Cardiac septum (tissue), 1 donor: ENCODE measurements at regions not wholly inside any gene's neighbourhood (a gene's known extent, or its start where the extent isn't known, plus 50 kb on each side); places are given as distances from the start of the nearest gene placed in this dataset.

Experiments
- DNase-seq: peaks from one replicate; pipeline ENCODE4 v3.0.0-alpha.2; 2020; ENCODE audit warnings: low spot score
- intact Hi-C: fragments of 100-400 bp; cut with DNase I; formaldehyde crosslinking; loops from one replicate; pipeline ENCODE4 v1.14.0; 2022
- donor health status: DM: no; HTN: no; CAD: no.

- no peak for DNase-seq
- intact Hi-C loops = no loop called here
These were observed 472.8 kb upstream of the PRICKLE1 start for GRCh38 chr12:43062201-43062895.

- DNase-seq = no peak
- intact Hi-C loops = no loop called here
These were observed 471.2 kb upstream of the PRICKLE1 start for GRCh38 chr12:43060742-43061141.

GRCh38 chr12:43058616-43059015 is 469.1 kb upstream of the PRICKLE1 start:
- DNase-seq = no peak
- intact Hi-C loops = no loop called here

GRCh38 chr12:43057566-43057965 is 468.0 kb upstream of the PRICKLE1 start:
- intact Hi-C loops = no loop called here
- no peak for DNase-seq

GRCh38 chr12:43054085-43054484 is 464.5 kb upstream of the PRICKLE1 start:
- no peak for DNase-seq
- intact Hi-C loops = no loop called here

- intact Hi-C loops = no loop called here
- DNase-seq = no peak
These were observed 462.9 kb upstream of the PRICKLE1 start for GRCh38 chr12:43052441-43052840.

- DNase-seq = no peak
- intact Hi-C loops = no loop called here
These were observed 454.7 kb upstream of the PRICKLE1 start for GRCh38 chr12:43044241-43044640.

- no peak for DNase-seq
- intact Hi-C loops = no loop called here
These were observed 449.4 kb upstream of the PRICKLE1 start for GRCh38 chr12:43038991-43039390.

GRCh38 chr12:43029971-43030370 is 440.4 kb upstream of the PRICKLE1 start:
- DNase-seq = no peak
- intact Hi-C loops = no loop called here

GRCh38 chr12:43028826-43029225 is 439.3 kb upstream of the PRICKLE1 start:
- intact Hi-C loops = no loop called here
- DNase-seq = no peak

GRCh38 chr12:43022838-43023237 is 433.3 kb upstream of the PRICKLE1 start:
- DNase-seq = no peak
- intact Hi-C loops = no loop called here

- intact Hi-C loops = no loop called here
- no peak for DNase-seq
These were observed 425.7 kb upstream of the PRICKLE1 start for GRCh38 chr12:43015090-43015737.

- intact Hi-C loops = no loop called here
- DNase-seq = no peak
These were observed 421.9 kb upstream of the PRICKLE1 start for GRCh38 chr12:43011383-43011926.

GRCh38 chr12:43009846-43010240 is 420.3 kb upstream of the PRICKLE1 start:
- intact Hi-C loops = no loop called here

GRCh38 chr12:43008953-43009845 is 419.7 kb upstream of the PRICKLE1 start:
- intact Hi-C loops = no loop called here
- DNase-seq = no peak

More at GRCh38 chr12:43009846-43010240, 420.3 kb upstream of the PRICKLE1 start:
- no peak for DNase-seq

GRCh38 chr12:43004908-43005307 is 415.4 kb upstream of the PRICKLE1 start:
- no peak for DNase-seq
- intact Hi-C loops = no loop called here

- intact Hi-C loops = no loop called here
- no peak for DNase-seq
These were observed 414.6 kb upstream of the PRICKLE1 start for GRCh38 chr12:43004141-43004540.

- intact Hi-C loops = no loop called here
- DNase-seq = no peak
These were observed 407.4 kb upstream of the PRICKLE1 start for GRCh38 chr12:42996869-42997431.

- intact Hi-C loops = no loop called here
These were observed 403.3 kb upstream of the PRICKLE1 start for GRCh38 chr12:42992826-42993225.

GRCh38 chr12:42990387-42990786 is 400.8 kb upstream of the PRICKLE1 start:
- DNase-seq = no peak
- intact Hi-C loops = no loop called here

More at GRCh38 chr12:42992826-42993225, 403.3 kb upstream of the PRICKLE1 start:
- DNase-seq = no peak
